Trophoblast cell (in vitro differentiated cells and primary cell): ENCODE measurements at regions not wholly inside any gene's neighbourhood (a gene's known extent, or its start where the extent isn't known, plus 50 kb on each side); places are given as distances from the start of the nearest gene placed in this dataset.

Source experiments
- DNase-seq, 2 donors: peaks; one replicate each; pipeline ENCODE4 v3.0.0-alpha.2; 2016
- H2AFZ ChIP-seq: 2 replicates; pipeline ENCODE4 v1.6.1; 2013; ENCODE audit warnings: low read length, moderate library complexity, mild to moderate bottlenecking; ENCODE audit not compliant: insufficient read depth, poor library complexity
- H2AK5ac ChIP-seq: 2 replicates; pipeline ENCODE4 v1.6.1; 2013; ENCODE audit warnings: mild to moderate bottlenecking, low read length
- H2BK120ac ChIP-seq: 2 replicates; pipeline ENCODE4 v1.6.1; 2013; ENCODE audit warnings: low read length, mild to moderate bottlenecking, moderate library complexity; ENCODE audit not compliant: insufficient read depth, poor library complexity
- H2BK12ac ChIP-seq: 2 replicates; pipeline ENCODE4 v1.6.1; 2013; ENCODE audit warnings: mild to moderate bottlenecking, low read length, moderate library complexity
- H2BK5ac ChIP-seq: 2 replicates; pipeline ENCODE4 v1.6.1; 2013; ENCODE audit warnings: low read length, low read depth, moderate library complexity, mild to moderate bottlenecking; ENCODE audit not compliant: poor library complexity
- H3K14ac ChIP-seq: 2 replicates; pipeline ENCODE4 v1.6.1; 2013; ENCODE audit warnings: mild to moderate bottlenecking, low read length
- H3K18ac ChIP-seq: 2 replicates; pipeline ENCODE4 v1.6.1; 2013; ENCODE audit warnings: mild to moderate bottlenecking, low read length
- H3K23ac ChIP-seq: 2 replicates; pipeline ENCODE4 v1.6.1; 2013; ENCODE audit warnings: low read length
- H3K27ac ChIP-seq: 2 replicates; pipeline ENCODE4 v1.5.1; 2013; ENCODE audit warnings: low read depth, mild to moderate bottlenecking, inconsistent platforms, low read length, moderate library complexity
- H3K27me3 ChIP-seq: 2 replicates; pipeline ENCODE4 v1.6.1; 2013; ENCODE audit warnings: inconsistent platforms, mild to moderate bottlenecking, low read length, moderate library complexity; ENCODE audit not compliant: insufficient read depth
- H3K36me3 ChIP-seq, 2 experiments: 1 replicate in 1 of 2; 2 replicates in 1 of 2; pipeline ENCODE4 v1.6.1; 2013; ENCODE audit warnings: low read length in 2 of 2, mild to moderate bottlenecking in 2 of 2, moderate library complexity in 1 of 2; ENCODE audit not compliant: insufficient read depth in 2 of 2, control insufficient read depth in 1 of 2
- H3K4ac ChIP-seq: 2 replicates; pipeline ENCODE4 v1.6.1; 2013; ENCODE audit warnings: low read depth, mild to moderate bottlenecking, low read length, moderate library complexity
- H3K4me1 ChIP-seq, 2 experiments: 1 replicate in 1 of 2; 2 replicates in 1 of 2; pipeline ENCODE4 v1.6.1; 2013; ENCODE audit warnings: low read length in 2 of 2, mild to moderate bottlenecking in 2 of 2, moderate library complexity in 1 of 2; ENCODE audit not compliant: insufficient read depth in 2 of 2, control insufficient read depth in 1 of 2
- H3K4me2 ChIP-seq: 2 replicates; pipeline ENCODE4 v1.6.1; 2013; ENCODE audit warnings: inconsistent platforms, mild to moderate bottlenecking, low read length, moderate library complexity
- H3K4me3 ChIP-seq: 2 replicates; pipeline ENCODE4 v1.5.1; 2013; ENCODE audit warnings: mild to moderate bottlenecking, low read depth, low read length, inconsistent platforms
- H3K79me1 ChIP-seq: one replicate; pipeline ENCODE4 v1.6.1; 2013; ENCODE audit warnings: low read length
- H3K79me2 ChIP-seq: 2 replicates; pipeline ENCODE4 v1.6.1; 2013; ENCODE audit warnings: low read length, mild to moderate bottlenecking; ENCODE audit not compliant: control insufficient read depth, insufficient read depth, poor library complexity
- H3K9ac ChIP-seq: 2 replicates; pipeline ENCODE4 v1.6.1; 2013; ENCODE audit warnings: mild to moderate bottlenecking, low read length
- H3K9me3 ChIP-seq: 2 replicates; pipeline ENCODE4 v1.6.1; 2013; ENCODE audit warnings: low read depth, mild to moderate bottlenecking, control low read depth, inconsistent platforms, low read length; ENCODE audit not compliant: insufficient read depth
- H4K12ac ChIP-seq: 2 replicates; pipeline ENCODE4 v1.6.1; 2013; ENCODE audit warnings: low read depth, mild to moderate bottlenecking, low read length, moderate library complexity
- H4K8ac ChIP-seq: 2 replicates; pipeline ENCODE4 v1.6.1; 2013; ENCODE audit warnings: low read depth, mild to moderate bottlenecking, low read length, moderate library complexity
- H4K91ac ChIP-seq: one replicate; pipeline ENCODE4 v1.6.1; 2013; ENCODE audit warnings: low read depth, mild to moderate bottlenecking, low read length, moderate library complexity
- WGBS: extraction: QIAGEN DNeasy Blood & Tissue Kit; methylation state at CpG from one replicate; pipeline ENCODE4 v1.1.7; 2013; ENCODE audit warnings: missing lambda C conversion rate; ENCODE audit not compliant: insufficient read length, insufficient coverage; ENCODE audit errors: extremely low coverage; 5-methylcytosine and 5-hydroxymethylcytosine counted together

DNA sequence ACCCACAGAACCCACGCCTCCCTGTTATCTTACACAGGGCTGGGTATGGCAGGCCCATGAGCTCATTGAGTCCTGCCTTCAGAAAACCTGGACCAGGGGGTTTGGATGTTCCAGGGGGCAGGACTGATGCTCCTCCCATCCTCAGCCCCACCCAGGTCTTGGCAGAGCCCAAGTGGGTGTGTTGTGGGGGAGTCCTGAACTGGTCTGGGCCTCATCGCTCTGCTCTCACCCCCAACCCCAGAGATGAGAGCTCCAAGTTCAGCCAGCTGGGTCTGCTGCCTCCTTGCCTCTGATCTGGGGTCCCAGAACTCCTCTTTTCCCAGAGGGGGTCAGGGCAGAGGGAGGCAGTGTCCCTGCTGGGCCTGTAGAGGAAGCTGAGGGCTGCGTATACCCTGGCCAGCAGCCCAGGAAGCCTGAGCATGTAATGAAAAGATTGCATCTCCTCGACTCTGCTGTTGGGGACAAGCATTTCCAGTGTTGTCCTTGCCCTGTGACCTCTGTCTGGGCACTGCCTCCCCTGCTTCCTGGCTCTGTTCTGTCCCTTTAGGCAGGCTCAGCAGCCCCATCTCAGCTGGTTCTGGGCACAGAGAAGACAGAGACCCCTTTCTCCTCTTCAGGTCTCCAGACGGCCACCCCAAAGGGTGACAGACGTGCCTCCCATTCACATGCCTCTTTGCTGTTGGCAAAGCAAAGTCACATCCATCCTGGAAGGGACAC, 54.7 kb upstream of the EPS8L3 start:
- Histone ChIP-seq H2BK5ac (no peak overlapping the region), H3K4me1 (peaks cover under 1 to 1% of the 10 kb centered on the region in 2 experiments), H2AFZ (no peak overlapping the region), H3K27me3 (no peaks in the 10 kb centered on the region), H3K4me3 (no peak overlapping the region), H4K8ac (no peak overlapping the region), H3K23ac (no peak overlapping the region), H3K36me3 (peaks cover 0 to 3% of the 10 kb centered on the region in 2 experiments), H3K14ac (no peak overlapping the region), H3K27ac (no peak overlapping the region), H3K18ac (no peak overlapping the region), H3K79me2 (no peaks in the 10 kb centered on the region), H2BK120ac (no peak overlapping the region), H3K79me1 (no peaks in the 10 kb centered on the region), H3K9me3 (peaks cover 7% of the 10 kb centered on the region), H3K4ac (no peak overlapping the region), H2AK5ac (no peak overlapping the region), H3K9ac (no peak overlapping the region), H4K91ac (no peak overlapping the region), H3K4me2 (no peak overlapping the region), H4K12ac (no peak overlapping the region), H2BK12ac (no peak overlapping the region)
- WGBS = no CpG with 5 or more reads among the region's 6 CpGs
- DNase-seq = no peak

DNA sequence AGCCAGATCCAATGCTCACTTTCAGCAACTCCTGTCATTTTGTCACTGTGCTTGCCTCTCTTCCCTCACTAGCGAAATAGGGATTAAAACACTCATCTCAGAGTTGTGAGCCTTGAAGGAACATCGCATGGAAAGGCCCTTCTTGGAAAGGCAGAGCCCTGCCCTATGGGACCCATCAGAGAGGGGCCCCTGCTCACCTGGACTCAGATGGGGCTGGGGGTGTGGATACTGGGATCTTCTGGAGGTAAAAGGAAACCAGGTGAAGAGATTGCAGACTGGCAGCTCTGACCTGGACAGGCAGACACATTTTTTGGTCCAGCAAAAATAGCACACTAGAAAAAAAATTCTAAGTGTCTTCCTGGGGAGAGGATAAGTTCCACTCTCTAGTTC, 54.2 kb upstream of the EPS8L3 start:
- Histone ChIP-seq H3K4ac (no peak overlapping the region), H2AFZ (no peak overlapping the region), H3K27me3 (no peaks in the 10 kb centered on the region), H3K9me3 (peaks cover 6% of the 10 kb centered on the region), H3K23ac (no peak overlapping the region), H4K12ac (no peak overlapping the region), H4K91ac (no peak overlapping the region), H3K4me3 (no peak overlapping the region), H2BK12ac (no peak overlapping the region), H3K14ac (no peak overlapping the region), H4K8ac (no peak overlapping the region), H3K36me3 (peaks cover 0 to 3% of the 10 kb centered on the region in 2 experiments), H3K18ac (no peak overlapping the region), H3K9ac (no peak overlapping the region), H2BK120ac (no peak overlapping the region), H3K79me1 (no peaks in the 10 kb centered on the region), H3K4me2 (no peak overlapping the region), H2AK5ac (no peak overlapping the region), H3K27ac (no peak overlapping the region), H2BK5ac (no peak overlapping the region), H3K4me1 (no peaks in the 10 kb centered on the region), H3K79me2 (no peaks in the 10 kb centered on the region)
- no CpG with 5 or more reads among the region's 2 CpGs for WGBS
- DNase-seq = no peak

DNA sequence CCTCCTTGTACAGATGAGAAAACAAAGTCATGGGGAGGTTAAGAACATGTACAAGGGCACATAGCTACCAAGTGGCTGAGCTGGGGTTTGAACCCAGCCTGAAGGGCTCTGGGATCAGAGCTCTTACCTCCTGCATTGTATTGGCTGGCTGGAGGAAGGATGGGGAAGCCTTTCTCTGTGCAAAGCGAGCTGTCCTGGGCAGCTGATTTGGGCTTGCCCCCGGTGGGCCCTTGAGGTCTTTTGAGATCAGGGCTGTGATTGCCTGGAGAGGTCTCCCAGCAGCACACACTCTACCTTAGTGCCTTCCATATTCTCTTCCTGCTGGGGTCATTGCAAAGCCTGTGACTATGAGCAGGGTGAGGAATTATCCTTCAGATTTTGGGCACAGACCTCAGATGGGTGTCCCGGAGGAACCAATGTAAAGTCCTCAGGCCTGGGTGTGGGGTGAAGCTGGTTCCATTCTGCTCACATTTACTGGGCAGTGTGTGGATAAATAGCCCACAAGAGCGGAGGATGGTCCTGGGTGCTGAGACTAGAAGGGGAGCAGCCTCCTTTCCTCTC, 53.3 kb upstream of the EPS8L3 start:
- WGBS = no CpG with 5 or more reads among the region's 4 CpGs

DNA sequence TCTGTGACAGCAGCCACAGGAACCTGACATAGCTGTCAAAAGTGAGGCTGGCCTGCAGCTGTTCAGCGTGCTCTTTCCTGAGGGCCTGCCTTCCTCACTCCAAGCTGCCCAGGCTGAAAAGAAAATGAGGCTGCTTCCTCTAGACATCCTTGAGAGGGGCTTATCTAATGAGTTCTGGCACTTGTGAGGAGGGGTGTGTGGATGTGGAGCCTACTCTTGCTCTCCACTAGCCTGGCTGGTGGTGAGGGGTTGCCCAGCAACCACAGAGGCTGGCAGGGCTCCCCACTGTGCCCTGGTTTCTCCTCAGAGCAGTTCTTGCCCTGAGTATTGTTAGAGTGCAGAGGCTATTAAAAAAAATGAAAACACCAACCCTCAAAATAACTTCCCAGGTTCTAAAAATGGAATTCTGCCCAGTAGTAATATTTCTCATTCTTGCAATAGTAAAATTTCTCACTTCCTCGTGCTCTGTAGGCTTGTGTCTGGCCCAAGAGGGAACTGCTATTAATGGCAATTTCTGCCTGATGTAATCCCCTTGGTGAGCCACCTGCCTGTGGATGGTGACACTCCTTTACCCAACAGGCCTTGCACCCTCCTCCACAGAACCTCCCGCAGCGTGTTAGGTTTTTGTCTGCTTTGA, 52.6 kb upstream of the EPS8L3 start:
- Histone ChIP-seq H2BK5ac (no peak overlapping the region), H4K8ac (no peak overlapping the region), H4K91ac (no peak overlapping the region), H3K9ac (no peak overlapping the region), H3K27me3 (no peaks in the 10 kb centered on the region), H3K23ac (no peak overlapping the region), H3K4ac (no peak overlapping the region), H2BK120ac (no peak overlapping the region), H2AFZ (no peak overlapping the region), H3K18ac (no peak overlapping the region), H4K12ac (no peak overlapping the region), H2AK5ac (no peak overlapping the region), H3K4me1 (no peaks in the 10 kb centered on the region), H2BK12ac (no peak overlapping the region), H3K4me3 (no peak overlapping the region), H3K14ac (no peak overlapping the region), H3K79me1 (no peaks in the 10 kb centered on the region), H3K79me2 (no peaks in the 10 kb centered on the region), H3K9me3 (peaks cover 6% of the 10 kb centered on the region), H3K36me3 (peaks cover 0 to 3% of the 10 kb centered on the region in 2 experiments), H3K4me2 (no peak overlapping the region), H3K27ac (no peak overlapping the region)
- no CpG with 5 or more reads among the region's 4 CpGs for WGBS
- peak in 1 of 2 donors; percentile 53 for DNase-seq

More for the DNA sequence above, 53.3 kb upstream of the EPS8L3 start:
- DNase-seq = no peak
- H2BK12ac ChIP-seq = no peak overlapping the region
- no peak overlapping the region for H3K27ac ChIP-seq
- H3K18ac ChIP-seq = no peak overlapping the region
- no peak overlapping the region for H4K8ac ChIP-seq
- H3K4ac ChIP-seq = no peak overlapping the region
- H2BK5ac ChIP-seq = no peak overlapping the region
- H2AFZ ChIP-seq = no peak overlapping the region
- no peak overlapping the region for H3K4me3 ChIP-seq
- H4K12ac ChIP-seq = no peak overlapping the region
- H2BK120ac ChIP-seq = no peak overlapping the region
- H3K36me3 ChIP-seq = peaks cover 0 to 3% of the 10 kb centered on the region in 2 experiments
- H3K23ac ChIP-seq = no peak overlapping the region
- H4K91ac ChIP-seq = no peak overlapping the region
- H3K79me2 ChIP-seq = no peaks in the 10 kb centered on the region
- no peaks in the 10 kb centered on the region for H3K79me1 ChIP-seq
- no peaks in the 10 kb centered on the region for H3K4me1 ChIP-seq
- no peak overlapping the region for H3K4me2 ChIP-seq
- H3K9me3 ChIP-seq = peaks cover 6% of the 10 kb centered on the region
- H3K14ac ChIP-seq = no peak overlapping the region
- H3K27me3 ChIP-seq = no peaks in the 10 kb centered on the region
- H2AK5ac ChIP-seq = no peak overlapping the region
- no peak overlapping the region for H3K9ac ChIP-seq
